GM12872 (cell line): ENCODE measurements at regions not wholly inside any gene's neighbourhood (a gene's known extent, or its start where the extent isn't known, plus 50 kb on each side); places are given as distances from the start of the nearest gene placed in this dataset.

Experiments used
- CTCF ChIP-seq: IDR thresholded peaks from 3 replicates; pipeline ENCODE4 v1.5.1; 2011; ENCODE audit warnings: low read depth, mild to moderate bottlenecking, low read length, moderate library complexity; ENCODE audit not compliant: insufficient read depth

- TF ChIP-seq CTCF, result no peak
These were observed 631.1 kb upstream of the TENM3 start for GRCh38 chr4:181611946-181612600.

- no peak for TF ChIP-seq CTCF
These were observed 630.0 kb upstream of the TENM3 start for GRCh38 chr4:181613200-181613599.

GRCh38 chr4:181618038-181618618 is 625.1 kb upstream of the TENM3 start:
- TF ChIP-seq CTCF, result no peak

GRCh38 chr4:181618896-181619295 is 624.3 kb upstream of the TENM3 start:
- no peak for TF ChIP-seq CTCF

GRCh38 chr4:181619651-181620050 is 623.6 kb upstream of the TENM3 start:
- no peak for TF ChIP-seq CTCF

- no peak for TF ChIP-seq CTCF
These were observed 605.8 kb upstream of the TENM3 start for GRCh38 chr4:181637186-181638105.

- no peak for TF ChIP-seq CTCF
These were observed 599.7 kb upstream of the TENM3 start for GRCh38 chr4:181643466-181643865.
